Immature natural killer cell (primary cell): ENCODE measurements at regions not wholly inside any gene's neighbourhood (a gene's known extent, or its start where the extent isn't known, plus 50 kb on each side); places are given as distances from the start of the nearest gene placed in this dataset.

Source experiments
- DNase-seq, 3 donors: peaks; one replicate each; pipeline ENCODE4 v3.0.0; 2022; ENCODE audit warnings: mixed read lengths in 1 of 3
- H3K27ac Mint-ChIP-seq, 6 donors: one replicate each; pipeline ENCODE4 v1.8.0; 2020; ENCODE audit warnings: mixed read lengths in 6 of 6, mild to moderate bottlenecking in 5 of 6, inconsistent platforms in 4 of 6, moderate library complexity in 3 of 6
- H3K27me3 Mint-ChIP-seq, 3 donors: one replicate each; pipeline ENCODE4 v1.8.0; 2020 to 2021; ENCODE audit warnings: low read depth in 3 of 3, mild to moderate bottlenecking in 3 of 3, mixed read lengths in 3 of 3, moderate library complexity in 3 of 3, inconsistent platforms in 1 of 3
- H3K36me3 Mint-ChIP-seq, 3 donors: one replicate each; pipeline ENCODE4 v1.8.0; 2020; ENCODE audit warnings: mixed read lengths in 3 of 3, inconsistent platforms in 2 of 3, mild to moderate bottlenecking in 2 of 3
- H3K4me1 Mint-ChIP-seq, 2 donors: one replicate each; pipeline ENCODE4 v1.8.0; 2020; ENCODE audit warnings: inconsistent platforms in 2 of 2, mild to moderate bottlenecking in 2 of 2, mixed read lengths in 2 of 2, moderate library complexity in 1 of 2
- H3K4me3 Mint-ChIP-seq, 5 donors: one replicate each; pipeline ENCODE4 v1.8.0; 2020; ENCODE audit warnings: mild to moderate bottlenecking in 5 of 5, mixed read lengths in 5 of 5, inconsistent platforms in 3 of 5, moderate library complexity in 3 of 5
- H3K9me3 Mint-ChIP-seq, 6 donors: one replicate each; pipeline ENCODE4 v1.8.0; 2020; ENCODE audit warnings: mild to moderate bottlenecking in 6 of 6, mixed read lengths in 6 of 6, inconsistent platforms in 4 of 6, moderate library complexity in 3 of 6

DNA sequence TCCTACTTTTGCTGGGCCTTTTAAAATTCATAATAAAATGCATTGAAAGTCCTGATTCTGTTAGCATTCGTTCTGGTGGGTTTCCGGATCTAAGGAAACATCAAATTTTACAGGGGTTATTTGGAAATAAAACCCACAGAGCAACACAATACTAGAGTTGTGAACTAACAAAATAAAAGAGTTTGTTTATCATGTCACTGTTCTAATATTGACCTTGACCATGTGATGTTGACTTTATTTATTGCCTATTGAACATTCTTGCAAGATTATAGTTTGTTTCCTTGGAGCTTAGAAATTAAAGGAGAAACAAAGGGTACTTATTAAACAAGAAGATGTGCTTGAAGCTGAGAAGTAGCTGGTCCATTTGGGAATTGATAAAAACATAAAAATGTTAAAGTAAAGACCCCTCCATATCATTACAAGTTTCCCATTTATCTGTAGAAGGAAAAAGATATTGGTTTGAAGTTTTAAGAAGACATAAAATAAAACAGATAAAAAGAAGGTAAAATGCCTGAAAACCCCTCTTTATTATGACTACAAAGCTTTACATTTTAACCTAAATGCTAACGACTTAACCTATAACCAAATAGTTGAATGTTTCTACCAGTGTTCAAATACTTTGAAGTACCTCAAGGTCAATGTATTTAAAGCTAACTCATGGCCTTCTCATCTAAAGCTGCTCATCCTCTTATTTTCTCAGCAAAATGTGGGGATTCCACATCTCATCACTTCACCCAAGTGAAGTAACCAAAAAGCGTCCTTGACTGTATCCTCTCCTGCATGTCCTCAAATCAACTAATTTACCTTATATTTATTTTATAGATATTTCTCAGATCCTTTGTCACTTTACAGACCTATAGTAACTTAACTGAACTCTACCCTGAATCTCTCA lies 179.6 kb downstream of the GASK1B start:
- no peaks in the 10 kb centered on the region for H3K27me3 Mint-ChIP-seq
- no peak overlapping the region for H3K4me3 Mint-ChIP-seq
- no peak for DNase-seq
- no peaks in the 10 kb centered on the region for H3K36me3 Mint-ChIP-seq
- H3K4me1 Mint-ChIP-seq: no peaks in the 10 kb centered on the region
- no peak overlapping the region for H3K27ac Mint-ChIP-seq
- H3K9me3 Mint-ChIP-seq: peaks cover 0 to 7% (median 0%) of the 10 kb centered on the region in 6 donors

DNA sequence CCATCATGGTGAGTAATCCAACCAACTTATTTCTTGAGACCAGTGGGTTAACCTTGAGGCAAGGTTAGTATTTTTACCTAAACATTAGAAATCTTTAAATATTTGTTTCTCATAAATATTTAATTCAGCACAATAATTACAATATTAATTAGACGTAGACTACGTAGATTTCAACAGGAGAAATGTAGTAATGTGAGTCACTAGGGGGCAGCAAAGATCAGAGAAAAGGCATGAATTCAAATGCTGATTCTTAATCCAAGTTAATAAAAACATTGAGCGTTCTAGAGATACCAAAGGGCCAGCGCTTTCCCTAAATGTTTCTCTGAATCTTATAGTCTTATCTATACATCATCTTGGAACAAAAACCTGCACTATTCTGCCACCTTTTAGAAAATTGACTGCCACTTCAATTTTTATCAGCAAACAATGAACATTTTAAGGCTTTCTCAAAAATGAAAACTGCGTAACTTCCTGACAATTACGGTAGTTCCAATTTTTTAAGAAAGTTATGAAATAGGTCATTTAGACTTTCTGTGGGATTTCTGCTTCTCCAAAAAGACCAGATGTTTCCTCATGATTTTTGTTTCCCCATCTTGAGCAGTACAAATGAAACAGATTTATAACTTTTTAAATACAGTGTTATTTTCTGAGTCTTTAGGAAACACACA lies 180.7 kb downstream of the GASK1B start:
- DNase-seq: peak in 2 of 3 donors; percentile 6 to 23
- Mint-ChIP-seq H3K36me3 (no peaks in the 10 kb centered on the region), H3K27ac (no peak overlapping the region), H3K4me1 (no peaks in the 10 kb centered on the region), H3K9me3 (peaks cover 0 to 4% (median 0%) of the 10 kb centered on the region in 6 donors), H3K27me3 (no peaks in the 10 kb centered on the region), H3K4me3 (no peak overlapping the region)

DNA sequence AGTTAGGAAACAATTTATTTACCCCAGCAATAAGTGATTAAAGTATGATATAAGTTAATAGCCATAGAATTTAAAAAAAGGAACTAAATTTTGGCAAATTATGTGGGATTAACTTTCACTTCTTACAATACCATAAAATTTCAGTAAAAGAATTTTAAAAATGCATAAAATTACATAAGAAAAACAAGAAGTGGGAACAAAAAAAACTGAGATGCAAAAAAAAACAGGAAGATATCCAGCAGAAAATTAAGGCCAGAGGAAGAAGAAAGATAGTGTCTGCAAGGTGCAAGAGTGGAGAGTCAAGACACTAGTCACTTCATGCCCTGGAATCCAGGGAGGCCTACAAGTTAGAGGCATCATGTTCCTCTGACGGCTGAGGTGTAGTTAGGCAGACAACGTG lies 184.2 kb downstream of the GASK1B start:
- Mint-ChIP-seq H3K9me3 (peaks cover 0 to 5% (median 3%) of the 10 kb centered on the region in 6 donors), H3K27ac (no peak overlapping the region), H3K4me1 (no peaks in the 10 kb centered on the region), H3K36me3 (no peaks in the 10 kb centered on the region), H3K4me3 (no peak overlapping the region), H3K27me3 (peaks cover 0 to 2% (median 0%) of the 10 kb centered on the region in 3 donors)
- no peak for DNase-seq

DNA sequence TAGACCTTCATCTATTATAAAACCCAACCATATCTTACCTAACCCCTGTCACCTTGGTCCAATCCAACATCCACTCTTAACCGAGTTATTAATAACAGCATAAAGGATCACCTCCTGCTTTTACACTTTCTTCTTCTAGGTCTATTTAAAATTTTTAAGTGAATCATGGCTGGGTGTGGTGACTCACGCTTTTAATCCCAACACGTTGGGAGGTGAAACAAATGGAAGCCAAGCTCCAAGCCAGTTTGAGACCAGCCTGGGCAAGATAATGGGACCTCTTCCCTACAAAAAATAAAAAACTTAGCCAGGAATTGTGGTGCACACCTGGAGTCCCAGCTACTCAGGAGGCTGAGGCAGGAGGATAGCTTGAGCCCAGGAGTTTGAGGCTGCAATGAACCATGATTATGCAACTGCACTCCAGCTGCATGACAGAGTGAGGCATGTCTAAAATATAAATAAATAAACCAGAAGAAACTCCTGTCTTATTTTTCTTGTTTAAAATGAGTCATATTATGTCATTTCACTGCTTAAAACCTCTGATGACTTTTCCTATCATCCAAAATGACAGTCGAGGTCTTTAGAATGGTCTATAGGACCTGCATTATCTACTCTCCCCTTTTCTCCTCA lies 188.4 kb downstream of the GASK1B start:
- Mint-ChIP-seq H3K4me1 (no peaks in the 10 kb centered on the region), H3K27ac (no peak overlapping the region), H3K27me3 (peaks cover 0 to 3% (median 0%) of the 10 kb centered on the region in 3 donors), H3K36me3 (no peaks in the 10 kb centered on the region), H3K9me3 (peaks cover 0 to 9% (median 4%) of the 10 kb centered on the region in 6 donors), H3K4me3 (no peak overlapping the region)
- DNase-seq: no peak

DNA sequence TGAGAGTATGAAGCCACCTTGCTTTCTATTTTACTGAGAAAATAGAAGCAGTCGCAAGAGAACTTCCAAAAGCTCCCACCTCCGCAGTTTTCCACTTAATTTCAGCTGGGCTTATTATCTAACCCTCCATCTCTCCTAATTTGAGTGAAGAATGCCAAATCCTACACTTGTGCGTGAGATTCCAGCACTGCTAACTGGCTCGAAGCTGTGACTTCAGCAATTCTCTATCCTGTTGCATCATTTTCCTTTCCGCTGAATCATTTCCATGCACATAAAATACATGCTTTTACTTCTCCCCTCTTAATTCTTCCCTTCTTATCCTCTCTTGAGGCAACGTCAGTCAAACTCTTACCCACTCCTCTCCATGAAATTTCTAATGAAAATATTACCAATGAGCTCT lies 189.5 kb downstream of the GASK1B start:
- Mint-ChIP-seq H3K9me3 (peaks cover 0 to 9% (median 4%) of the 10 kb centered on the region in 6 donors), H3K4me3 (no peak overlapping the region), H3K27ac (no peak overlapping the region), H3K4me1 (peaks cover 0 to 6% of the 10 kb centered on the region in 2 donors), H3K27me3 (peaks cover 0 to 6% (median 0%) of the 10 kb centered on the region in 3 donors), H3K36me3 (no peaks in the 10 kb centered on the region)
- DNase-seq: no peak

DNA sequence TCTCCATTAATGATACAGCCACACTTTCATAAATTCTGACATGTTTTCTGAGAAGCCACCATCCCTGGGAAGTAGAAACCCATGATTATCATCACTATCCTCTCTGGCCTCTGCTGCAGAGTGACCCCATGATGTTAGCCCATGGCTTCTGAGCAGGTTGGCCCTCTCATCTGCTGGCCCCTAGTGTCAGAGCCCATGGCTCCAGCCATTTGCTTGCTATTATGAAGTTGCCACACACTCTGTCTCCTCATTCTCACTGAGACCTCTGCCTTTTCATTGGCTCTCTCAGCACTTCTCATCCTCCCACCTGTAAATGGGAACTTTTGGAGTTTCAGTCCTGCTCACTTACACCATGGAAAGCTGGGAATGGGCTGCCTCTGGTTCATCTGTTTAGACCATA lies 192.7 kb downstream of the GASK1B start:
- Mint-ChIP-seq H3K27me3 (peaks cover 0 to 6% (median 0%) of the 10 kb centered on the region in 3 donors), H3K9me3 (peaks cover 0 to 7% (median 4%) of the 10 kb centered on the region in 6 donors), H3K4me3 (no peak overlapping the region), H3K36me3 (no peaks in the 10 kb centered on the region), H3K4me1 (peaks cover 0 to 6% of the 10 kb centered on the region in 2 donors), H3K27ac (no peak overlapping the region)
- DNase-seq: no peak

DNA sequence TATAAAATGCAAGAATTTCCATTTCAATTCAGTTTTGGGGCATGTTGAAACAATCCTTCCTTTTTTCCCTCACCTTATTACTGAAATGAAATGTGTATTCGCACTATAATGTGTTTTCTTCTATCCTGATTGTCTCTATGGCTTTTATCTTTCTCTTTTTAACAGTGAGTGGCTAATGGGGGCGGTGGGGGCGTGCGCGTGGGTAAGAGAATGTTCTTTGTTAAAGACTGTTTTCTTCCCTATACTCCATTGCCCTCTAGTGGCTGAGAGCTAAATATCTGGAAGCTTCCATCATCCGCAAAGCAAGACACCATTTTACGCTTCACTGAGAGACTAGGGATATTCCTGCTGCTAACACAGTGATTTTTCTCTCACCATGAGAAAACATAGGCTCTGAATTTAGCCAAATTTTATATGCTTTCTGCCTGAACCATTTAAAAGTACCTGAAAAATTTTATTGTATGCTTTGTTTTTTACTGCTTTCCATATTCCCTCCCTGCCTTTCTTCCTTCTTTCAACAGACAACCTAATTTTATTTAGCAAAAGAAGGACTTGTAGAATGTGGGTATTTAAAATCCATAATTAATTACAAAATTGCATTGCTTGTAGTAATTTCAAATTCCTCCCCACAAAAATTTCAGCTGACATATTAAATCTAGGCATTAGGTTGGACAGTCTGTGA lies 194.0 kb downstream of the GASK1B start:
- peak overlapping the region in 1 of 5 donors; percentile 1 for H3K4me3 Mint-ChIP-seq
- peak in 2 of 3 donors; percentile 1 to 2 for DNase-seq
- H3K9me3 Mint-ChIP-seq: peaks cover 0 to 5% (median under 1%) of the 10 kb centered on the region in 6 donors
- peaks cover 0 to 4% (median 0%) of the 10 kb centered on the region in 3 donors for H3K27me3 Mint-ChIP-seq
- H3K27ac Mint-ChIP-seq: no peak overlapping the region
- peaks cover 0 to 6% of the 10 kb centered on the region in 2 donors for H3K4me1 Mint-ChIP-seq
- H3K36me3 Mint-ChIP-seq: no peaks in the 10 kb centered on the region

DNA sequence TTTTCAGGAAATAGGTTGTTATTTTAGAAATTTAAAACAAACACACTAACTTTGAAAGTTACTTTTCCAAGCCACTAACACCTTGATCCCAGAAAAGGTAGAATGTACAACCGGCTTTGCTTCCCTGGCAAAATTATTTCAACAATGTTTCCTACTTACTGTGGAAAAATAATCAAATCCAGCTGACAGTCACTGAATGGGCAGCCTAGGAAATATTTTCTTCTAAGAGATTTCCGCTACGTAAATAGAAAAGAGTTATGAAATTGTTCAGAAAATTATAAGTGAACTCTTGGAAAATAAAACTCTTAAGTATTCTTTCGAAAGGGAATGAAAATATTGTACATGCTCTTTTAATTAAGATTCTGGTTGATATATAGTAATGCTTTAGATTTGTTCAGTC lies 195.7 kb downstream of the GASK1B start:
- H3K4me3 Mint-ChIP-seq: no peak overlapping the region
- DNase-seq: no peak
- H3K27me3 Mint-ChIP-seq: peaks cover 0 to 4% (median 0%) of the 10 kb centered on the region in 3 donors
- H3K9me3 Mint-ChIP-seq: peaks cover 0 to 2% (median 0%) of the 10 kb centered on the region in 6 donors
- no peak overlapping the region for H3K27ac Mint-ChIP-seq
- no peaks in the 10 kb centered on the region for H3K36me3 Mint-ChIP-seq
- H3K4me1 Mint-ChIP-seq: peaks cover 0 to 6% of the 10 kb centered on the region in 2 donors

DNA sequence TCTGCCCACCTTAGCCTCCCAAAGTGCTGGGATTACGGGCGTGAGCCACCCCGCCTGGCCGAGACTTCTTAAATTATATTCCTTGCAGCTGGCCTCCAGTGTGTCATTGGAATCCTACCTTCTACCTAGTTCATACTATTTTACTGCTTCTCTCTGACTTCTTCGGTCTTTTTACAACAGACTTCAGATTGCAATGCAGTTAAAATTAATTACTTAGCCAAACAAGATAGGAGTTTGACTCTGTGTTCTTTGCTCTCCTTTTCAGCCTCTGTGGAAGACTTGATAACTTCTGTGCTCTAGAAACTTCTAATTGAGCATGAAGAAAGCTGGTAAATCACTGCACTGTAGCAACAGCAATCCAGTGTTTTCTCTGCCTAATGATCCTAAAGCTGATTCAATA lies 199.5 kb downstream of the GASK1B start:
- no peaks in the 10 kb centered on the region for H3K27me3 Mint-ChIP-seq
- no peak for DNase-seq
- H3K9me3 Mint-ChIP-seq: peaks cover 0 to 3% (median 0%) of the 10 kb centered on the region in 6 donors

DNA sequence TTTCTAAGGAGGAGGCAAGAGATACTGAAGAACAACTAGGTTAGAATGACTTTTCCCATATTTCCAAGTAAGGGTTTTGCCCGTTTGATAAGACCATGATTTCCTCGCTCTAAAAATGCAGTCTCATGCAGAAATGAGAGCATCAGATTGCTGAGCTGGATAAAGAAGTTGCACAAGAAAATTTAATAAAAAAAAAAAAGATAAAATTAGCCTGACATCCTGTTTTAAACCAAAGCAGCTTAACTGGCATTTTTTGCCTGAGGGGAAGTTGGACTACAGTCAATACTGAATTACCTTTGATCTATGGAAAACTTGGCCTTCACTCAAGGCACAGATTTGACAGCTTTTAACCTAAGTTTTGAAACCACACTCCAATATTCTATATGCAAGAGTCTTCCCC lies 208.4 kb downstream of the GASK1B start:
- Mint-ChIP-seq H3K4me1 (no peaks in the 10 kb centered on the region), H3K27me3 (no peaks in the 10 kb centered on the region), H3K36me3 (no peaks in the 10 kb centered on the region), H3K9me3 (peaks cover 0 to 16% (median 0%) of the 10 kb centered on the region in 6 donors), H3K27ac (no peak overlapping the region), H3K4me3 (no peak overlapping the region)
- no peak for DNase-seq

More for the DNA sequence above, 199.5 kb downstream of the GASK1B start:
- H3K27ac Mint-ChIP-seq: no peak overlapping the region
- H3K4me3 Mint-ChIP-seq: no peak overlapping the region
- H3K36me3 Mint-ChIP-seq: no peaks in the 10 kb centered on the region
- H3K4me1 Mint-ChIP-seq: no peaks in the 10 kb centered on the region

DNA sequence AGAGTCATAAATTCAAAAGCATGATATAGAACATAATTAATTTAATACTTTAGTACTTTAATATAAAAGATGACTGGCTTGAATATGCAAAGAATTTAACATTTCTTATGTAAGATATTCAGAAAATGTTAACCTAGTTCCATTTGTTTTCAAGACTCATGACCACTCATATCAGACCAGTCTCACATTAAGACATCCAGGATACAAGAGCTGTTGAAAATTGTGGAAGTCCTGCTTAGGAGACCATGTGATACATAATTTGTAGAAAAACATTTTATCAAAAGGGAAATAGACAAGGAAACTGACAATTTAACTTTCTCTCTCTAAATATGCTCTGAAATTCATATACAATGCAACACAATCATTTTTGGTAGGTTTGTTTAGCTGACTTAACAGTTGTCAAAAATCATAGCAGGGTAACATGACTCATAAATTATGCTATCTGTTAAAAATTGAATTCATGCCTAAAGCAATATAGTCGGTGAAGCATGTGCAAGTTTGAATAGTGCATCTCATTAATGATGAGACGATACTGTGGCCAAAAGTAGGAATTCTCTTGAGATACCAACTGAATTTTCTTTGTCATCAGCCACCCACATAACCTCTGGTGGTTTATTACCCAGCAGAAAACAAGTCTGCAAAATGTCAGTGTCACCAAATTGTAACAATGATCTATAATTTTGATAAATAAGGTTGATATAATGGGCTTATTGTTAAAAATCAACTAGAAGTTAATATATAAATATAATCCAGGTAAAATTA lies 211.4 kb downstream of the GASK1B start:
- Mint-ChIP-seq H3K4me3 (no peak overlapping the region), H3K36me3 (no peaks in the 10 kb centered on the region), H3K4me1 (no peaks in the 10 kb centered on the region), H3K27ac (no peak overlapping the region), H3K27me3 (peaks cover 0 to 3% (median 0%) of the 10 kb centered on the region in 3 donors), H3K9me3 (peaks cover 0 to 14% (median 2%) of the 10 kb centered on the region in 6 donors)
- no peak for DNase-seq

DNA sequence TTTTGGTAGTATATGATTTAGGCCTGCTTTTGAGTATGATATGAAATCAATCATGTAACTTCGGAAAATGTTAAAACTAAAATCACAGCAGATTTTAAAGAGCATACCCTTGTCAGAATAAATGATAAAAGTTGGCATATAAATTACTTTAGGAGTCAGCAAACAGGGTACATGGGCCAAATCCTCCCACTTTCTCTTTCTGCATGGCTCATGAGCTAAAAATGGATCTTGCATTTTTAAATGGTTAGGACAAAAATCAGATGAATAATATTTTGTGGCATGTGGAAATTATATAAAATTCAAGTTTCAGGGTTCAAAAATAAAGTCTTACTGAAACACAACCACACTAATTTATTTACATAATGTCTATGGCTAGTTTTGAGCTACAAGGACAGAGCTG lies 214.9 kb downstream of the GASK1B start:
- Mint-ChIP-seq H3K36me3 (no peaks in the 10 kb centered on the region), H3K4me3 (no peak overlapping the region), H3K27me3 (peaks cover 0 to 3% (median 0%) of the 10 kb centered on the region in 3 donors), H3K9me3 (peaks cover 0 to 11% (median 1%) of the 10 kb centered on the region in 6 donors), H3K27ac (no peak overlapping the region), H3K4me1 (no peaks in the 10 kb centered on the region)
- DNase-seq: no peak

DNA sequence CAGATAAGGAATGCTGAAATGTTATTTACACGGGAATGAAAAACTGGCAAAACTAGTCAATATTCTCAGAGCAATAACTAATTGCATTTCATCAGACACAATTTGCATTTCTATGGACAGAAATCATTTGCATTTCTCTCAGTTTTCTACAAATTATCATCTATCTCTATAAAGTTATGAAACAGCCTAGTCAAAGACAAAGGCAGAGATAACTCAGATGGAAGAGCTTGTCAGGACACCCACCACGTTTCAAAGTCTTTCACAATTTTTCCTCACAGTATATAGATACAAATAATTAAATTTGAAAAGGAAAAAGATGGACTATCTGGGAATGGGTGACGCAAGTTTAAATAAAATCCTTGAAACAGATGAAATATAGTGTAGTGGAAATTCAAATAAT lies 230.8 kb downstream of the GASK1B start:
- Mint-ChIP-seq H3K4me1 (no peaks in the 10 kb centered on the region), H3K27me3 (no peaks in the 10 kb centered on the region), H3K36me3 (no peaks in the 10 kb centered on the region), H3K27ac (no peak overlapping the region), H3K4me3 (no peak overlapping the region), H3K9me3 (peaks cover 2 to 24% (median 8%) of the 10 kb centered on the region in 6 donors)
- no peak for DNase-seq
